ENCODE measurements at regions not wholly inside any gene's neighbourhood (a gene's known extent, or its start where the extent isn't known, plus 50 kb on each side); places are given as distances from the start of the nearest gene placed in this dataset.
A peak's percentile ranks its signal among the peaks of the same experiment; 100 is the strongest.
"Not testable (repeated sequence)": the region's sequence is repeated elsewhere in the genome, so short reads cannot be mapped to it uniquely, and the experiment has no call there.

GRCh38 chr12:30329281-30329680, 366.4 kb downstream of the IPO8 start:
- ATAC-seq = no peak

GRCh38 chr12:30323008-30323407, 372.7 kb downstream of the IPO8 start:
- ATAC-seq = no peak

DNA sequence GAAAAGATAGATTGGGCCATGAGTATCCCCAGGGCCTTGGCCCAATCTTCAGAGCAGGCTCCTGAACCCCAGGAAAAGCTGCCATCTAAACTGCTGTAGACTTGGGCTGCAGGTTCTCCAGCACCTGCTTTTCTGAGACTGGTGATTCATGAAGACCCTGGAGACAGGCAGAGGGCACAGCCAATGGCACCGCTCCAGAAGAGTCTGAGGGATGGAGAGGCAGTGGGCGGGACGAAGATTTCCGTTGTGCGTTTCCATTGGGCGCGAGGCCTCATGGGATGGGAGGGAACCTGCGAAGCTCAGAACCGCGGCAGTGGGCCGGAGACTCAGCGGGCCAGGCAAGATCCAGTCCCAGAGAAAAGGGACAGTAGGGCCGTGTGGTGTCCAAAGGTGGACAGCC, 375.1 kb downstream of the IPO8 start:
- no peak for ATAC-seq

DNA sequence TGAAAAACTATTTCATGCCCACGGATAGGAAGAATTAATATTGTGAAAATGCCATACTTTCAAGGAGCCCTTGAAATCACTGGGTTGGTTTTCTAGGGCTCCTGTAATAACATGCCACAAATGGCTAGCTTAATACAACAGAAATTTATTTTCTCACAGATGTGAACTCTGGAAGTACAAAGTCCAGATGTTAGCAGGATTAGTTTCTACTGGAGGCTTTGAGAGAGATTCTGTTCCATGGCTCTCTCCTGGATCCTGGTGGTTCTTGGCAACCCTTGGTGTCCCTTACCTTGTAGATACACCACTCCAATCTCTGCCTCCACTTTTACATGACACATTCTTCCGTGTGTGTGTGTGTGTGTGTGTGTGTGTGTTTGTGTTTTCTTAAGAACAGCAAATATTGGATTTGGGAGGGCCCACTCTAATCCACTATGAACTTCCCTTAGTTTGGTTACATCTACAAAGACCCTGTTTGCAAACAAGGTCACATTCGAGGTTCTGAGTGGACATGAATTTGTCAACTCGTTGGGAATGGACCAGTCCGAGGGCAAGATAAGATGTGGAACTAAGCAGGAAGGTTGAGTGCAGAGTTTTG, 381.1 kb downstream of the IPO8 start:
- ATAC-seq = no peak

DNA sequence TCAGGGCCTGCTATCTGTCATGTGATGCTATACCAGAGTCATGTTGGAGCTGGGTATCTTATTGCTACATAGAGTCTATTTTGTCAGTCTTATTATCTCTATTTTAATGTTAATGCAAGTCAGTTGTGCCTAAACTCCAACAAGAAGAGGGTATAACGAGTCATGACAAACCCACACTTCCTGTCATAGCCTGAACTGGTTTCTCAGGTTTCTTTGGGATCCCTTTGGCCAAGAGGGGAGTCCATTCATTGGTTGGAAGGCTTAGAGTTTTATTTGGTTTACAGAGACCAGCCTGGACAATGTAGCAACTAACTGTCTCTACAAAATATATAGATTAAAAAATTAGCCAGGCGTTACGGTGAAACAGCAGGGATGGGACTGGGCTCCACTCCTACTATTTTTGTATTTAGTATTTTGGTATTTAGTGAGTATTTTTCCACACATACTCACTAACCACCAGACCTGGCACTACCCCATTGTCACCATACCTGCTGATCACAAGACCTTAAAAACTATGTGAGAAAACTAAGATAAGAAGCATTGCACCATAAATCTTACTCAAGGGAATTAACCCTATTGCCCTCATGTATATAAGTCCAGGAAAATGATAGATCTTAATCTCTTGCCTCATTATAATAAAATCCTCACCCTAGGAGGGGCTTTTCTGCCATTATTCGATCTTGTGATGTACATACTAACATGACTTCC, 387.5 kb downstream of the IPO8 start:
- peak; percentile 77 for ATAC-seq

- ATAC-seq = no peak
Observed at GRCh38 chr12:30304528-30304927, 391.1 kb downstream of the IPO8 start.

DNA sequence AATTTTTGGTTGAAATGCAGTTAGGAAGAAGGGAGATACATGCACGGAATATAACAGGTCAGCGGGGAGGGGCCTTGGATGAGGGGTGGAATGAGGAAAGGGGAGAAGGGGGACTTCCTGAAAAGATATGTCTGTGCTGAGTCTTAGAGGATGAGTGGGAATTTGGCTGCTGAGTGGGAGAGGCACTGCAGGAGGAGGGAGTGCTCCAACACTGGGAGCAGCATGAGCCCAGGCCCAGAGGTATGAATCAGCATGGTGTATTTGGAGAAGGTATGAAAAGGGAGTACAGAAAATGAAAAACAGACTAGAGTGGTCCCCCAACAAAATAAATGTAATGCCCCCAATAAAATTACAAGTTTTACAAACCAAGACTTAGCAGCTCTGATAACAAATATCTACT, 394.4 kb downstream of the IPO8 start:
- ATAC-seq = no peak

GRCh38 chr12:30296486-30296885, 399.2 kb downstream of the IPO8 start:
- ATAC-seq = no peak

- peak; percentile 48 for ATAC-seq
Observed at GRCh38 chr12:30286345-30286926, 409.2 kb downstream of the IPO8 start.

DNA sequence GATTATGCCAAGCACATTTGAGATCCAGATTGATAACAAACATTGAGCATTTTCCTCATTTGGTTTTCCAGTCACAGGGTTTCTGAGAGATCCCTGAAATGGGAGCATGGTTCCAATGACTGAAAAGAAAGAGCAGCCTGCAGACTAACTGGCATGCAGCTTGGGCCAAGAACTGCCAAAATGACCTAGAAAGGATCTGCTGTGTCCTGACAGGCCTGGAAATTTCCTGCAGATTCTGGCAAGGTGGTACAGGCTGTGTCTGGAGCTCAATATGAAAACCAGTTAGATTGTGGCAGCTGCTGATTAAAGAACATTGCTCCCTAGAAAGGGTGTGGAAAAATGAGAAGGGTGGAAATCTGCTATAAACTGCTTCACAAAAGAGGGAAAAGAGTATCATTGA, 417.3 kb downstream of the IPO8 start:
- ATAC-seq = no peak

DNA sequence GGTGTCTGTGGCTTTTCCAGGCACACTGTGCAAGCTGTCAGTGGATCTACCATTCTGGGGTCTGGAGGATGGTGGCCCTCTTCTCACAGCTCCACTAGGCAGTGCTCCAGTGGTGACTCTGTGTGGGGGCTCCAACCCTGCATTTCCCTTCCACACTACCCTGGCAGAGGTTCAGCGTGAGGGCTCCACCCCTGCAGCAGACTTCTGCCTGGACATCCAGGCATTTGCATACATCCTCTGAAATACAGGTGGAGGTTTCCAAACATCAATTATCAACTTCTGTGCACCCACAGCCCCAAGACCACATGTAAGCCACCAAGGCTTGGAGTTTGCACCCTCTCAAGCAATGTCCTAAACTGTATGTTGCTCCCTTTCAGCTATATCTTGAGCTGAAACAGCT, 423.2 kb downstream of the IPO8 start:
- ATAC-seq = not testable (repeated sequence)

- no peak for ATAC-seq
Observed at GRCh38 chr12:30269496-30269895, 426.2 kb downstream of the IPO8 start.

- ATAC-seq = no peak
Observed at GRCh38 chr12:30268041-30268440, 427.6 kb downstream of the IPO8 start.

GRCh38 chr12:30263434-30263833, 432.2 kb downstream of the IPO8 start:
- no peak for ATAC-seq

- ATAC-seq = peak; percentile 56
Observed at GRCh38 chr12:30257618-30258017, 438.1 kb downstream of the IPO8 start.

DNA sequence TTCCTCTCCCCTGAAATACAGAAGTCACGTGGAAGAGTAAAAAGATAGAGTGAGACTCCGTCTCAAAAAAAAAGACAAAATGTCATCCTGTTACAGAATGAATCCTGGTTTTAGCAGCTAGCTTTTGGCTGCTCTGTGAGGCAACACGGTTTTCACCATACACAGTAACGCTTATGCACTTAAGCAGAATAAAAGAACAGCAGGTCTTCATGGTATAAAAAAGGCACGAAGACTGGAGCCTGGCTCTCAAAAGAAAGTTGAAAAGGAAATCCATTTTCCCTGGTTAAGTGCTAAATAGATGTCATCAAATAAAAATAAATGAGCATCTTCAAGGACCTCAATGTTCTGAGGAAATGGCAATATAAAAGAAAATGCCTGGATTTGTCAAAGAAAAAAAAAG, 444.1 kb downstream of the IPO8 start:
- no peak for ATAC-seq

DNA sequence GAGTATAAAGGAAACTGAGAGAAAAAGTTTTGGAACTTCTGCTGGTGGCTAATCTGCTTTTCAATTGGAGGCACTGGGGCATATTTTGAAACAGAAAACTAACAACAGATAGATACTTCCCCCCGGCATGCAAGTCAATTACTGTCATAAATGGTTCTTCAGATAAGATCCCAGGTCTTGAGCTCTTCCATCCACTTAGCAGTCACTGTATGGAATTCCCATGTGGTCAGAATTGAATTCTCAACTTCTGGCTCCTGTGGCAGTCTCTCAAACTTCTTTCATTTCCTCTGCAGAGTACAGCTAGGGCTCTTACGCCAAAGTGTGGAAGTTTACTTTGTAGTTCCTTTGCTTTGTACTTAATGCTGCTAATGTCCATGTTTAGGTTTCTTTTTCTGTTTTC, 452.2 kb downstream of the IPO8 start:
- ATAC-seq = no peak

GRCh38 chr12:30219047-30219446, 435.3 kb upstream of the TMTC1 start:
- ATAC-seq = peak; percentile 95

- ATAC-seq = no peak
Observed at GRCh38 chr12:30218073-30218472, 434.3 kb upstream of the TMTC1 start.

GRCh38 chr12:30213166-30213565, 429.4 kb upstream of the TMTC1 start:
- ATAC-seq = no peak

GRCh38 chr12:30211743-30212142, 428.0 kb upstream of the TMTC1 start:
- no peak for ATAC-seq

- no peak for ATAC-seq
Observed at GRCh38 chr12:30203981-30204380, 420.2 kb upstream of the TMTC1 start.

GRCh38 chr12:30202521-30203254, 418.9 kb upstream of the TMTC1 start:
- ATAC-seq = no peak
